GM23338 (cell line): ENCODE measurements at regions not wholly inside any gene's neighbourhood (a gene's known extent, or its start where the extent isn't known, plus 50 kb on each side); places are given as distances from the start of the nearest gene placed in this dataset.

ENCODE experiments used
- ATAC-seq: fragments of 200-7000 bp; cut with Tn5 transposase; 3 replicates; pipeline ENCODE4 v1.9.1; 2020
- DNase-seq: peaks from one replicate; pipeline ENCODE4 v3.0.0-alpha.2; 2015; ENCODE audit warnings: low spot score
- H2AFZ ChIP-seq: fragments of 200-600 bp; sonication (generic); 2 replicates; pipeline ENCODE4 v1.8.0; 2016; ENCODE audit warnings: antibody characterized with exemption, mild to moderate bottlenecking, moderate library complexity
- H3F3A ChIP-seq: fragments of 200-600 bp; sonication (generic); replicated peaks from 2 replicates; pipeline ENCODE4 v1.8.0; 2017; ENCODE audit warnings: antibody characterized with exemption, mixed run types, low read depth
- H3K27ac ChIP-seq: fragments of 200-600 bp; sonication (generic); 2 replicates; pipeline ENCODE4 v1.6.1; 2016; ENCODE audit warnings: low read depth
- H3K27me3 ChIP-seq: fragments of 200-600 bp; sonication (generic); 2 replicates; pipeline ENCODE4 v1.8.0; 2016; ENCODE audit warnings: mild to moderate bottlenecking, mixed run types, moderate library complexity; ENCODE audit not compliant: insufficient read depth
- H3K36me3 ChIP-seq: fragments of 200-600 bp; sonication (generic); 2 replicates; pipeline ENCODE4 v1.8.0; 2016; ENCODE audit warnings: mild to moderate bottlenecking; ENCODE audit not compliant: insufficient read depth
- H3K4me1 ChIP-seq: fragments of 200-600 bp; sonication (generic); 2 replicates; pipeline ENCODE4 v1.8.0; 2016; ENCODE audit warnings: mild to moderate bottlenecking, moderate library complexity; ENCODE audit not compliant: insufficient read depth
- H3K4me2 ChIP-seq: fragments of 200-600 bp; sonication (generic); 2 replicates; pipeline ENCODE4 v1.7.1; 2017; ENCODE audit warnings: mixed run types
- H3K4me3 ChIP-seq: fragments of 200-600 bp; sonication (generic); 2 replicates; pipeline ENCODE4 v1.6.1; 2016; ENCODE audit warnings: mixed run types
- H3K79me2 ChIP-seq: fragments of 200-600 bp; sonication (generic); replicated peaks from 2 replicates; pipeline ENCODE4 v1.8.0; 2017; ENCODE audit warnings: mild to moderate bottlenecking; ENCODE audit not compliant: insufficient read depth
- H3K9me2 ChIP-seq: fragments of 200-600 bp; sonication (generic); 2 replicates; pipeline ENCODE4 v1.8.0; 2017; ENCODE audit not compliant: insufficient read depth
- H4K20me1 ChIP-seq: fragments of 200-600 bp; sonication (generic); replicated peaks from 2 replicates; pipeline ENCODE4 v1.8.0; 2017; ENCODE audit warnings: mild to moderate bottlenecking; ENCODE audit not compliant: insufficient read depth
- H3K27ac Mint-ChIP-seq: 2 replicates; pipeline ENCODE4 v1.8.0; 2020; ENCODE audit warnings: inconsistent platforms, mild to moderate bottlenecking, moderate library complexity, mixed read lengths
- H3K27me3 Mint-ChIP-seq: 3 replicates; pipeline ENCODE4 v1.8.0; 2022; ENCODE audit warnings: low read depth, mild to moderate bottlenecking, moderate library complexity, mixed read lengths, inconsistent platforms; ENCODE audit not compliant: insufficient read depth, poor library complexity
- H3K36me3 Mint-ChIP-seq: 3 replicates; pipeline ENCODE4 v1.8.0; 2021; ENCODE audit warnings: low read depth, mild to moderate bottlenecking, inconsistent platforms, moderate library complexity, mixed read lengths
- H3K4me1 Mint-ChIP-seq: 3 replicates; pipeline ENCODE4 v1.8.0; 2020; ENCODE audit warnings: mild to moderate bottlenecking, inconsistent platforms, mixed read lengths
- H3K4me3 Mint-ChIP-seq: 3 replicates; pipeline ENCODE4 v1.8.0; 2021; ENCODE audit warnings: moderate library complexity, mild to moderate bottlenecking, inconsistent platforms, mixed read lengths
- H3K9me3 Mint-ChIP-seq: 3 replicates; pipeline ENCODE4 v1.8.0; 2020; ENCODE audit warnings: moderate library complexity, mild to moderate bottlenecking, inconsistent platforms, mixed read lengths
- EZH2 ChIP-seq: fragments of 200-600 bp; sonication (generic); IDR thresholded peaks from one replicate; pipeline ENCODE4 v1.8.0; 2017; ENCODE audit warnings: antibody characterized with exemption, mild to moderate bottlenecking, low read depth; ENCODE audit not compliant: unreplicated experiment
- JUNB ChIP-seq: IDR thresholded peaks from one replicate; pipeline ENCODE4 v1.6.1; 2016; ENCODE audit warnings: antibody characterized with exemption; ENCODE audit not compliant: unreplicated experiment
- POLR2AphosphoS5 ChIP-seq: IDR thresholded peaks from 2 replicates; pipeline ENCODE4 v1.6.1; 2016; ENCODE audit warnings: antibody characterized with exemption, low read depth
- ZNF114 ChIP-seq: fragments of 250-450 bp; sonication (Bioruptor Pico); IDR thresholded peaks from 2 replicates; pipeline ENCODE4 v1.5.0; 2020; ENCODE audit warnings: mild to moderate bottlenecking, moderate library complexity
- ZNF331 ChIP-seq: fragments of 250-450 bp; sonication (Bioruptor Pico); IDR thresholded peaks from 2 replicates; pipeline ENCODE4 v1.5.0; 2020; ENCODE audit warnings: low read depth, mild to moderate bottlenecking, moderate library complexity
- TF ChIP-seq, protein P1 (sequence below): fragments of 250-450 bp; sonication (Bioruptor Pico); IDR thresholded peaks from 2 replicates; pipeline ENCODE4 v1.5.0; 2020; ENCODE audit warnings: mild to moderate bottlenecking, moderate library complexity

DNA sequence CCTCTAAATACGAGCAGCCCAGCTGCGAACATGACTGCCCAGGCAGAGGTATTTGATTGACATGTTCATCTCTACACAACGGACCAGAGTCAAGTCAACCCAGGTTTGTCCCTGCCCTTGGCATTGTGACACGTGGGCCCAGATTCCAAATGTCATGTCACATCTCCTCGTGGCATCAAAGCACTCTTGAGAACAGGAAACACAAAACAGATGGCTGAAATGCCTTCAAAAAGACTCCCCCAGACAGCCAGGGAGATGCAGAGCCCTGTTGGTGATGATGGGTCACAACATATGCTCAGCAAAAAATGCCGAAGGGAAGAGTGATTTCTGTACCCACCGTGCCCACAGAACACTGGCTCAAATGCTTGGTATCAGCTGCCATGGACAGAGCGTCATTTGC is 337.8 kb upstream of the DAB1 start (continued):
- TF ChIP-seq, protein P1, sequence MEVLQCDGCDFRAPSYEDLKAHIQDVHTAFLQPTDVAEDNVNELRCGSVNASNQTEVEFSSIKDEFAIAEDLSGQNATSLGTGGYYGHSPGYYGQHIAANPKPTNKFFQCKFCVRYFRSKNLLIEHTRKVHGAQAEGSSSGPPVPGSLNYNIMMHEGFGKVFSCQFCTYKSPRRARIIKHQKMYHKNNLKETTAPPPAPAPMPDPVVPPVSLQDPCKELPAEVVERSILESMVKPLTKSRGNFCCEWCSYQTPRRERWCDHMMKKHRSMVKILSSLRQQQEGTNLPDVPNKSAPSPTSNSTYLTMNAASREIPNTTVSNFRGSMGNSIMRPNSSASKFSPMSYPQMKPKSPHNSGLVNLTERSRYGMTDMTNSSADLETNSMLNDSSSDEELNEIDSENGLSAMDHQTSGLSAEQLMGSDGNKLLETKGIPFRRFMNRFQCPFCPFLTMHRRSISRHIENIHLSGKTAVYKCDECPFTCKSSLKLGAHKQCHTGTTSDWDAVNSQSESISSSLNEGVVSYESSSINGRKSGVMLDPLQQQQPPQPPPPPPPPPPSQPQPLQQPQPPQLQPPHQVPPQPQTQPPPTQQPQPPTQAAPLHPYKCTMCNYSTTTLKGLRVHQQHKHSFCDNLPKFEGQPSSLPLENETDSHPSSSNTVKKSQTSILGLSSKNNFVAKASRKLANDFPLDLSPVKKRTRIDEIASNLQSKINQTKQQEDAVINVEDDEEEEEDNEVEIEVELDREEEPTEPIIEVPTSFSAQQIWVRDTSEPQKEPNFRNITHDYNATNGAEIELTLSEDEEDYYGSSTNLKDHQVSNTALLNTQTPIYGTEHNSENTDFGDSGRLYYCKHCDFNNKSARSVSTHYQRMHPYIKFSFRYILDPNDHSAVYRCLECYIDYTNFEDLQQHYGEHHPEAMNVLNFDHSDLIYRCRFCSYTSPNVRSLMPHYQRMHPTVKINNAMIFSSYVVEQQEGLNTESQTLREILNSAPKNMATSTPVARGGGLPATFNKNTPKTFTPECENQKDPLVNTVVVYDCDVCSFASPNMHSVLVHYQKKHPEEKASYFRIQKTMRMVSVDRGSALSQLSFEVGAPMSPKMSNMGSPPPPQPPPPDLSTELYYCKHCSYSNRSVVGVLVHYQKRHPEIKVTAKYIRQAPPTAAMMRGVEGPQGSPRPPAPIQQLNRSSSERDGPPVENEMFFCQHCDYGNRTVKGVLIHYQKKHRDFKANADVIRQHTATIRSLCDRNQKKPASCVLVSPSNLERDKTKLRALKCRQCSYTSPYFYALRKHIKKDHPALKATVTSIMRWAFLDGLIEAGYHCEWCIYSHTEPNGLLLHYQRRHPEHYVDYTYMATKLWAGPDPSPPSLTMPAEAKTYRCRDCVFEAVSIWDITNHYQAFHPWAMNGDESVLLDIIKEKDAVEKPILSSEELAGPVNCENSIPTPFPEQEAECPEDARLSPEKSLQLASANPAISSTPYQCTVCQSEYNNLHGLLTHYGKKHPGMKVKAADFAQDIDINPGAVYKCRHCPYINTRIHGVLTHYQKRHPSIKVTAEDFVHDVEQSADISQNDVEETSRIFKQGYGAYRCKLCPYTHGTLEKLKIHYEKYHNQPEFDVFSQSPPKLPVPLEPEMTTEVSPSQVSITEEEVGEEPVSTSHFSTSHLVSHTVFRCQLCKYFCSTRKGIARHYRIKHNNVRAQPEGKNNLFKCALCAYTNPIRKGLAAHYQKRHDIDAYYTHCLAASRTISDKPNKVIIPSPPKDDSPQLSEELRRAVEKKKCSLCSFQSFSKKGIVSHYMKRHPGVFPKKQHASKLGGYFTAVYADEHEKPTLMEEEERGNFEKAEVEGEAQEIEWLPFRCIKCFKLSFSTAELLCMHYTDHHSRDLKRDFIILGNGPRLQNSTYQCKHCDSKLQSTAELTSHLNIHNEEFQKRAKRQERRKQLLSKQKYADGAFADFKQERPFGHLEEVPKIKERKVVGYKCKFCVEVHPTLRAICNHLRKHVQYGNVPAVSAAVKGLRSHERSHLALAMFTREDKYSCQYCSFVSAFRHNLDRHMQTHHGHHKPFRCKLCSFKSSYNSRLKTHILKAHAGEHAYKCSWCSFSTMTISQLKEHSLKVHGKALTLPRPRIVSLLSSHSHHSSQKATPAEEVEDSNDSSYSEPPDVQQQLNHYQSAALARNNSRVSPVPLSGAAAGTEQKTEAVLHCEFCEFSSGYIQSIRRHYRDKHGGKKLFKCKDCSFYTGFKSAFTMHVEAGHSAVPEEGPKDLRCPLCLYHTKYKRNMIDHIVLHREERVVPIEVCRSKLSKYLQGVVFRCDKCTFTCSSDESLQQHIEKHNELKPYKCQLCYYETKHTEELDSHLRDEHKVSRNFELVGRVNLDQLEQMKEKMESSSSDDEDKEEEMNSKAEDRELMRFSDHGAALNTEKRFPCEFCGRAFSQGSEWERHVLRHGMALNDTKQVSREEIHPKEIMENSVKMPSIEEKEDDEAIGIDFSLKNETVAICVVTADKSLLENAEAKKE (CRISPR knock-in tag): no peak

DNA sequence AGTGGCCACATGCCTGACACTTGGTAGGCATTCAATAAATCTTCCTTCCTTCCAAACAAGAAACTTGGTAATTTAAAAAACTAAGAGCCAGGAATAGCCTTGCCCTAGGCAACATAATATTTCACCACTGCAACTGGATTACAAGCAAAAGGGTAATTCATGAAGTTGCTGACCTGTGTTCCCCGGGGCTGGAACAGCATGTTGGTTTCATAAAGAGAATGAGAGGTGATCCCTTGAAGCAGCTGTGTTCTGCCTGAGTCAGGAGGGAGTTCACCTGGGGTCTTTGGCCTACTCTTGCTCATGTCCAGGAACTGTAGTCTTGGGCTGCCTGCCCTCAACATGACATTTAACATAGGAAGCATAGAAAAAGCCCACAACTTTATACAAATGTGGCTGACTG is 329.0 kb upstream of the DAB1 start:
- no peaks in the 10 kb centered on the region for H3K27me3 Mint-ChIP-seq
- Histone ChIP-seq H3K9me2 (no peaks in the 10 kb centered on the region), H3K27me3 (no peaks in the 10 kb centered on the region), H2AFZ (no peak overlapping the region), H3K27ac (no peak overlapping the region), H3K4me1 (peaks cover 4% of the 10 kb centered on the region), H3K4me3 (no peak overlapping the region), H3K36me3 (no peaks in the 10 kb centered on the region), H3F3A (no peaks in the 10 kb centered on the region), H3K79me2 (no peaks in the 10 kb centered on the region), H3K4me2 (no peak overlapping the region), H4K20me1 (no peaks in the 10 kb centered on the region)
- TF ChIP-seq EZH2 (no peak), ZNF331 (CRISPR knock-in tag) (no peak), JUNB (no peak), POLR2AphosphoS5 (no peak), ZNF114 (CRISPR knock-in tag) (no peak)
- TF ChIP-seq, protein P1 (CRISPR knock-in tag): no peak
- DNase-seq (no peak), ATAC-seq (no peak)
- H3K4me1 Mint-ChIP-seq: peaks cover 36% of the 10 kb centered on the region
- no peaks in the 10 kb centered on the region for H3K9me3 Mint-ChIP-seq
- no peaks in the 10 kb centered on the region for H3K36me3 Mint-ChIP-seq
- no peak overlapping the region for H3K4me3 Mint-ChIP-seq
- no peak overlapping the region for H3K27ac Mint-ChIP-seq
